OCI-LY1 (cell line): ENCODE measurements at regions not wholly inside any gene's neighbourhood (a gene's known extent, or its start where the extent isn't known, plus 50 kb on each side); places are given as distances from the start of the nearest gene placed in this dataset.

ENCODE experiments used
- EZH2 ChIP-seq: fragments of 200-600 bp; sonication (generic), shearing (Covaris generic); IDR thresholded peaks from 2 replicates; pipeline ENCODE4 v1.8.0; 2017; ENCODE audit warnings: borderline replicate concordance, mixed run types, mild to moderate bottlenecking, antibody characterized with exemption, low read length, moderate library complexity, mixed read lengths
- TF ChIP-seq, protein P1 (sequence below): fragments of 200-600 bp; sonication (generic), shearing (Covaris generic); IDR thresholded peaks from 2 replicates; pipeline ENCODE4 v1.5.1; 2017; ENCODE audit warnings: mild to moderate bottlenecking, antibody characterized with exemption, low read length, moderate library complexity, mixed read lengths

DNA sequence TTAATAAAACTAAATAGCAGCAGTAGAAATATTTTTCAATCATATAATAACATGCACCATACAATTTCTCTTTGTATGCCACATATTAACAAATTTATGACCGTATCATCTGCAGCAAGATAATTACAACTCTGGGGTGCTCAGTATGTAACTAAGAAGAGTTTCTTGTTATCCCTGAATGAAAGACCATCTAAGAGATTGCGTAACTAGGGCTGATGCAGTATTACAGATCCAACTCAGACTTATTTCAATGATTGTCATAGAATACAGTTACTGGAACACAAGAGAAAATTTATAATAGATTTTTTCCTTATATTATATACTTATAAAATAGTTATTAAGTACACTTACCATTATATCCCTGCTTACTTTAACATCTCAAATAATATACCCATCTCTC, 305.1 kb downstream of the SLITRK1 start:
- TF ChIP-seq, protein P1, sequence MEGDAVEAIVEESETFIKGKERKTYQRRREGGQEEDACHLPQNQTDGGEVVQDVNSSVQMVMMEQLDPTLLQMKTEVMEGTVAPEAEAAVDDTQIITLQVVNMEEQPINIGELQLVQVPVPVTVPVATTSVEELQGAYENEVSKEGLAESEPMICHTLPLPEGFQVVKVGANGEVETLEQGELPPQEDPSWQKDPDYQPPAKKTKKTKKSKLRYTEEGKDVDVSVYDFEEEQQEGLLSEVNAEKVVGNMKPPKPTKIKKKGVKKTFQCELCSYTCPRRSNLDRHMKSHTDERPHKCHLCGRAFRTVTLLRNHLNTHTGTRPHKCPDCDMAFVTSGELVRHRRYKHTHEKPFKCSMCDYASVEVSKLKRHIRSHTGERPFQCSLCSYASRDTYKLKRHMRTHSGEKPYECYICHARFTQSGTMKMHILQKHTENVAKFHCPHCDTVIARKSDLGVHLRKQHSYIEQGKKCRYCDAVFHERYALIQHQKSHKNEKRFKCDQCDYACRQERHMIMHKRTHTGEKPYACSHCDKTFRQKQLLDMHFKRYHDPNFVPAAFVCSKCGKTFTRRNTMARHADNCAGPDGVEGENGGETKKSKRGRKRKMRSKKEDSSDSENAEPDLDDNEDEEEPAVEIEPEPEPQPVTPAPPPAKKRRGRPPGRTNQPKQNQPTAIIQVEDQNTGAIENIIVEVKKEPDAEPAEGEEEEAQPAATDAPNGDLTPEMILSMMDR, result no peak
- no peak for TF ChIP-seq EZH2
